K562 (cell line): ENCODE measurements at regions not wholly inside any gene's neighbourhood (a gene's known extent, or its start where the extent isn't known, plus 50 kb on each side); places are given as distances from the start of the nearest gene placed in this dataset.

Experiments used
- ATAC-seq: fragments of 200-7000 bp; cut with Tn5 transposase; 3 replicates; pipeline ENCODE4 v1.9.1; 2020; ENCODE audit warnings: moderate library complexity
- BruUV-seq: library from RNA; stranded (reverse); fragments of 400-500 nt; replicated peaks from 2 replicates; lab custom pipeline; 2021; lab: Mats Ljungman, UMichigan
- CTCF ChIA-PET: fragments of 300-600 bp; formaldehyde crosslinking; extraction: SDS; loops from one replicate; lab custom pipeline; 2021; ENCODE audit warnings: low intra/inter-chr PET ratio; lab: Yijun Ruan, JAX
- POLR2A ChIA-PET: fragments of 300-600, 350-650 bp; sonication (Branson Sonifier 250); formaldehyde crosslinking; extraction: SDS; loops from one replicate; lab custom pipeline; 2021; ENCODE audit warnings: antibody characterized with exemption, inconsistent platforms; lab: Yijun Ruan, JAX
- DNase-seq, 4 experiments: peaks; one replicate each; pipeline versions ENCODE4 v3.0.0 to v3.0.0-alpha.2; 2011 to 2018; ENCODE audit warnings: low spot score in 3 of 4, mixed read lengths in 3 of 4; ENCODE audit errors: extremely low read depth in 1 of 4
- FAIRE-seq: peaks from 2 replicates; lab custom pipeline; 2011; peaks lifted over from hg19 to GRCh38; lab: Jason Lieb, UNC
- H2AFZ ChIP-seq: 2 replicates; pipeline ENCODE4 v1.6.0; 2011; ENCODE audit warnings: low read depth, low read length, control low read depth, inconsistent platforms
- H3K27ac ChIP-seq: fragments of 200-600 bp; 3 replicates; pipeline ENCODE4 v1.8.0; 2011; ENCODE audit warnings: low read depth, mild to moderate bottlenecking, control low read depth, inconsistent platforms, low read length, moderate library complexity, mixed read lengths; ENCODE audit errors: extremely low read depth
- H3K27me3 ChIP-seq, 2 experiments: fragments of 300-600 bp in 1 of 2; 2 replicates in 1 of 2; 3 replicates in 1 of 2; pipeline versions ENCODE4 v1.6.0 to v1.8.0; 2011; ENCODE audit warnings: inconsistent platforms in 2 of 2, low read length in 2 of 2, mild to moderate bottlenecking in 1 of 2, mixed read lengths in 1 of 2, moderate library complexity in 1 of 2; ENCODE audit not compliant: control insufficient read depth in 2 of 2, insufficient read depth in 2 of 2
- H3K36me3 ChIP-seq: fragments of 300-600 bp; 3 replicates; pipeline ENCODE4 v1.8.0; 2011; ENCODE audit warnings: mild to moderate bottlenecking, low read length, inconsistent platforms; ENCODE audit not compliant: control insufficient read depth, insufficient read depth
- H3K4me1 ChIP-seq, 2 experiments: fragments of 200-600 bp in 1 of 2; replicated peaks in 1 of 2; 2 replicates in 1 of 2; 3 replicates in 1 of 2; pipeline versions ENCODE4 v1.5.1 to v1.8.0; 2011; ENCODE audit warnings: inconsistent platforms in 2 of 2, low read length in 2 of 2, mild to moderate bottlenecking in 1 of 2, mixed read lengths in 1 of 2, moderate library complexity in 1 of 2; ENCODE audit not compliant: control insufficient read depth in 2 of 2, insufficient read depth in 2 of 2
- H3K4me2 ChIP-seq: 2 replicates; pipeline ENCODE4 v1.6.1; 2011; ENCODE audit warnings: low read length, control low read depth, inconsistent platforms, mixed read lengths; ENCODE audit not compliant: insufficient read depth
- H3K4me3 ChIP-seq: fragments of 200-600 bp; sonication (generic), shearing (Covaris generic); 2 replicates; pipeline ENCODE4 v1.5.1; 2016; ENCODE audit warnings: control low read depth, inconsistent platforms
- H3K79me2 ChIP-seq: fragments of 200-600 bp; 3 replicates; pipeline ENCODE4 v1.8.0; 2011; ENCODE audit warnings: low read length, inconsistent platforms; ENCODE audit not compliant: control insufficient read depth, insufficient read depth
- H3K9ac ChIP-seq, 2 experiments: 2 replicates each; pipeline versions ENCODE4 v1.6.0 to v1.6.1; 2011; ENCODE audit warnings: low read depth in 2 of 2, low read length in 2 of 2, control low read depth in 1 of 2, inconsistent platforms in 1 of 2, mild to moderate bottlenecking in 1 of 2, mixed read lengths in 1 of 2; ENCODE audit not compliant: insufficient read depth in 1 of 2
- H3K9me1 ChIP-seq: one replicate; pipeline ENCODE4 v1.6.0; 2011; ENCODE audit warnings: inconsistent platforms, mild to moderate bottlenecking, low read length, moderate library complexity; ENCODE audit not compliant: control insufficient read depth, insufficient read depth
- H3K9me3 ChIP-seq: replicated peaks from 2 replicates; pipeline ENCODE4 v1.5.1; 2011; ENCODE audit warnings: low read depth, low read length, inconsistent platforms; ENCODE audit not compliant: control insufficient read depth, insufficient read depth
- H4K20me1 ChIP-seq: replicated peaks from 2 replicates; pipeline ENCODE4 v1.6.1; 2011; ENCODE audit warnings: low read length, inconsistent platforms, mixed read lengths; ENCODE audit not compliant: control insufficient read depth, insufficient read depth
- CBX3 ChIP-seq, 2 experiments: IDR thresholded peaks; 1 replicate in 1 of 2; 2 replicates in 1 of 2; pipeline ENCODE4 v1.6.1; 2012; ENCODE audit warnings: inconsistent platforms in 2 of 2, low read length in 2 of 2, borderline replicate concordance in 1 of 2, control low read depth in 1 of 2
- CBX5 ChIP-seq: IDR thresholded peaks from 2 replicates; pipeline ENCODE4 v1.6.1; 2014; ENCODE audit warnings: low read depth, borderline replicate concordance
- CTCF ChIP-seq, 3 experiments: IDR thresholded peaks in 2 of 3; conservative IDR thresholded peaks in 1 of 3; 2 replicates each; pipeline ENCODE4 v1.5.1; 2011 to 2012; ENCODE audit warnings: low read length in 3 of 3, mild to moderate bottlenecking in 3 of 3, control low read depth in 2 of 3, improper control_type of control experiment in 1 of 3, inconsistent platforms in 1 of 3, low read depth in 1 of 3, mixed read lengths in 1 of 3, moderate library complexity in 1 of 3; ENCODE audit not compliant: insufficient read depth in 2 of 3
- DEAF1 ChIP-seq: fragments of 450-650 bp; formaldehyde crosslinking; IDR thresholded peaks from 2 replicates; pipeline ENCODE4 v1.4.0; 2020; ENCODE audit warnings: mild to moderate bottlenecking, moderate library complexity
- DMBX1 ChIP-seq: fragments of 250-450 bp; sonication (Bioruptor Pico); IDR thresholded peaks from 2 replicates; pipeline ENCODE4 v1.8.0; 2022; ENCODE audit warnings: inconsistent platforms, mild to moderate bottlenecking, moderate library complexity, borderline replicate concordance
- HDAC1 ChIP-seq, 2 experiments: fragments of 450-650 bp; IDR thresholded peaks; 2 replicates each; pipeline ENCODE4 v1.6.1; 2016 to 2017; ENCODE audit warnings: inconsistent platforms in 1 of 2, mild to moderate bottlenecking in 1 of 2, moderate library complexity in 1 of 2
- HNRNPL ChIP-seq: fragments of 200-400 bp; formaldehyde crosslinking; IDR thresholded peaks from 2 replicates; pipeline ENCODE4 v1.6.1; 2017; ENCODE audit warnings: low read depth, mild to moderate bottlenecking, low read length
- RAD21 ChIP-seq, 2 experiments: fragments of 250-450 bp in 1 of 2; fragments of 450-650 bp in 1 of 2; sonication (Bioruptor Pico) in 1 of 2; formaldehyde crosslinking in 1 of 2; IDR thresholded peaks in 1 of 2; conservative IDR thresholded peaks in 1 of 2; 2 replicates each; pipeline versions ENCODE4 v1.4.0 to v1.8.0; 2020 to 2022; ENCODE audit warnings: mild to moderate bottlenecking in 2 of 2, moderate library complexity in 1 of 2
- THRAP3 ChIP-seq: fragments of 450-650 bp; IDR thresholded peaks from 2 replicates; pipeline ENCODE4 v1.6.1; 2016; ENCODE audit warnings: mild to moderate bottlenecking, inconsistent platforms, borderline replicate concordance
- TRIM28 ChIP-seq: fragments of 450-650 bp; IDR thresholded peaks from 2 replicates; pipeline ENCODE4 v1.6.1; 2017
- XRCC3 ChIP-seq: fragments of 450-650 bp; IDR thresholded peaks from 2 replicates; pipeline ENCODE4 v1.6.1; 2017; ENCODE audit warnings: mild to moderate bottlenecking, moderate library complexity
- ZNF280A ChIP-seq: fragments of 450-650 bp; IDR thresholded peaks from 2 replicates; pipeline ENCODE4 v1.6.1; 2018; ENCODE audit warnings: mild to moderate bottlenecking, low read depth; ENCODE audit not compliant: partially characterized antibody
- WGBS: fragments of 100-300 bp; shearing (Covaris generic); methylation state at CpG from one replicate; pipeline ENCODE4 v1.1.6; 2016; ENCODE audit warnings: low coverage, mixed read lengths; ENCODE audit not compliant: insufficient coverage; ENCODE audit errors: missing lambda C conversion rate; 5-methylcytosine and 5-hydroxymethylcytosine counted together
- in situ Hi-C: fragments of 300-500 bp; cut with MboI; formaldehyde crosslinking; loops from 4 replicates; pipeline ENCODE4 v1.15.0; 2018; ENCODE audit warnings: inconsistent platforms, mixed read lengths
- intact Hi-C: fragments of 100-400 bp; cut with micrococcal nuclease; formaldehyde crosslinking; loops from 2 replicates; pipeline ENCODE4 v1.14.2; 2022
- TF ChIP-seq, protein P1 (sequence below): sonication (generic); formaldehyde crosslinking; IDR thresholded peaks from 2 replicates; pipeline ENCODE4 v1.5.0; 2020; ENCODE audit warnings: missing genetic modification reagents
- TF ChIP-seq, protein P2 (sequence below): sonication (generic); formaldehyde crosslinking; IDR thresholded peaks from 2 replicates; pipeline ENCODE4 v1.8.1; 2023; ENCODE audit warnings: mild to moderate bottlenecking, missing genetic modification reagents

DNA sequence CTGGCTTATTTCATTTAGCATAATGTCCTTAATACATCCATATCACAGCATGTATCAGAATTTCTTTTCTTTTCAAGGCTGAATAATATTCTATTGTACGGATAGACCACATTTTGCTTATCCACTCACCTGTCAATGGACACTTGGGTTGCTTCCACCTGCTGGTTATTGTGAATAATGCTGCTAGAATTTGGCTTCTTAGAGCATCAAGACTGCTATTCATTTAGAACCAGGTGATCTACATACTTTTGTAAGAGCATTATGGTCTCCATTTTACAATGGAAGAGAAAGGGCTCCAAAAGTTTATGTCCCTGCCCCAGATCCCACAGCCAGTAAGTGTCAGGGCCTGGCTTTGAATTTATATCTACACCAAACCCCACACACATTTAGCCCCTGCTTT is 100.7 kb upstream of the CD82 start:
- no peak overlapping the region for H3K4me2 ChIP-seq
- FAIRE-seq (peak; percentile 78), ATAC-seq (peak; percentile 71), DNase-seq (peak in 1 of 4 experiments; percentile 24)
- no peaks in the 10 kb centered on the region for H4K20me1 ChIP-seq
- peaks cover 0 to 26% of the 10 kb centered on the region in 2 experiments; a peak in 3 of 5 replicates for H3K27me3 ChIP-seq
- ChIA-PET POLR2A (no interaction called here), CTCF (interaction anchor here (0.9 kb wide), 1 partner anchor 332 kb away, joined by 3 read pairs; no protein-coding TSS in a partner anchor)
- H3K4me1 ChIP-seq, result no peaks in the 10 kb centered on the region
- no peak overlapping the region for H3K9ac ChIP-seq
- BruUV-seq, result no TSS peak
- H3K4me3 ChIP-seq, result no peak overlapping the region
- no peaks in the 10 kb centered on the region for H3K9me1 ChIP-seq
- WGBS, result 6% methylated on average over 1 of the region's 1 CpG
- no peaks in the 10 kb centered on the region for H3K36me3 ChIP-seq
- no peak overlapping the region for H2AFZ ChIP-seq
- H3K9me3 ChIP-seq, result peaks cover 4% of the 10 kb centered on the region
- intact Hi-C loops, result no loop called here
- in situ Hi-C loops, result no loop called here
- H3K27ac ChIP-seq, result no peak overlapping the region
- H3K79me2 ChIP-seq, result no peaks in the 10 kb centered on the region
- TF ChIP-seq ZNF280A, result peak; percentile 9
- TF ChIP-seq CBX3 (IDR thresholded peaks at IDR 0.05; ENCODE audit: borderline replicate concordance in 1 of 2, low read length in 2 of 2), result peak in 1 of 2 experiments; percentile 92; a peak in 2 of 3 replicates
- no peak for TF ChIP-seq THRAP3
- TF ChIP-seq HNRNPL, result no peak
- TF ChIP-seq DEAF1 (CRISPR knock-in tag), result 0 out of 2 replicates have a peak, but pooled peaks have one; percentile 11
- no peak for TF ChIP-seq DMBX1
- TF ChIP-seq CBX5, result peak; percentile 85
- TF ChIP-seq RAD21 (CRISPR knock-in tag; conservative IDR thresholded peaks at IDR 0.05 in 1 of 2, IDR thresholded peaks at IDR 0.05 in 1 of 2), result peak in 1 of 2 experiments; percentile 46; a peak in 2 of 4 replicates
- TF ChIP-seq XRCC3, result 0 out of 2 replicates have a peak, but pooled peaks have one; percentile 53
- TF ChIP-seq TRIM28, result peak; percentile 96
- TF ChIP-seq CTCF (IDR thresholded peaks at IDR 0.05 in 2 of 3, conservative IDR thresholded peaks at IDR 0.05 in 1 of 3; ENCODE audit: insufficient read depth in 2 of 3, low read depth in 1 of 3, low read length in 3 of 3), result peak; percentile 28 to 41 (median 38); a peak in 3 of 6 replicates
- TF ChIP-seq, protein P1, sequence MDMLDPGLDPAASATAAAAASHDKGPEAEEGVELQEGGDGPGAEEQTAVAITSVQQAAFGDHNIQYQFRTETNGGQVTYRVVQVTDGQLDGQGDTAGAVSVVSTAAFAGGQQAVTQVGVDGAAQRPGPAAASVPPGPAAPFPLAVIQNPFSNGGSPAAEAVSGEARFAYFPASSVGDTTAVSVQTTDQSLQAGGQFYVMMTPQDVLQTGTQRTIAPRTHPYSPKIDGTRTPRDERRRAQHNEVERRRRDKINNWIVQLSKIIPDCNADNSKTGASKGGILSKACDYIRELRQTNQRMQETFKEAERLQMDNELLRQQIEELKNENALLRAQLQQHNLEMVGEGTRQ (CRISPR knock-in tag), result no peak
- TF ChIP-seq, protein P2, sequence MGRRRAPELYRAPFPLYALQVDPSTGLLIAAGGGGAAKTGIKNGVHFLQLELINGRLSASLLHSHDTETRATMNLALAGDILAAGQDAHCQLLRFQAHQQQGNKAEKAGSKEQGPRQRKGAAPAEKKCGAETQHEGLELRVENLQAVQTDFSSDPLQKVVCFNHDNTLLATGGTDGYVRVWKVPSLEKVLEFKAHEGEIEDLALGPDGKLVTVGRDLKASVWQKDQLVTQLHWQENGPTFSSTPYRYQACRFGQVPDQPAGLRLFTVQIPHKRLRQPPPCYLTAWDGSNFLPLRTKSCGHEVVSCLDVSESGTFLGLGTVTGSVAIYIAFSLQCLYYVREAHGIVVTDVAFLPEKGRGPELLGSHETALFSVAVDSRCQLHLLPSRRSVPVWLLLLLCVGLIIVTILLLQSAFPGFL, result no peak
- TF ChIP-seq HDAC1 (IDR thresholded peaks at IDR 0.05), result peak in 1 of 2 experiments; percentile 81; a peak in 1 of 4 replicates
